Iris pigment epithelial cell (primary cell): ENCODE measurements at regions not wholly inside any gene's neighbourhood (a gene's known extent, or its start where the extent isn't known, plus 50 kb on each side); places are given as distances from the start of the nearest gene placed in this dataset.
"Not testable (repeated sequence)": the region's sequence is repeated elsewhere in the genome, so short reads cannot be mapped to it uniquely, and the experiment has no call there.

ENCODE experiments used
- DNase-seq: peaks from one replicate; pipeline ENCODE4 v3.0.0-alpha.2; 2011; ENCODE audit warnings: low read depth

GRCh38 chr7:14971678-14972077 is 69.1 kb upstream of the DGKB start:
- DNase-seq, result not testable (repeated sequence)

GRCh38 chr7:14967376-14967775 is 64.8 kb upstream of the DGKB start:
- DNase-seq, result not testable (repeated sequence)

- no peak for DNase-seq
These were observed 60.2 kb upstream of the DGKB start for GRCh38 chr7:14962778-14963177.

- no peak for DNase-seq
These were observed 58.2 kb upstream of the DGKB start for GRCh38 chr7:14960721-14961120.

- no peak for DNase-seq
These were observed 56.8 kb upstream of the DGKB start for GRCh38 chr7:14959339-14959738.

GRCh38 chr7:14954035-14954434 is 51.5 kb upstream of the DGKB start:
- no peak for DNase-seq
